Loucy (cell line): ENCODE measurements at regions not wholly inside any gene's neighbourhood (a gene's known extent, or its start where the extent isn't known, plus 50 kb on each side); places are given as distances from the start of the nearest gene placed in this dataset.

Experiments used
- H2AFZ ChIP-seq: fragments of 200-600 bp; sonication (generic); 2 replicates; pipeline ENCODE4 v1.6.0; 2016; ENCODE audit warnings: antibody characterized with exemption, mild to moderate bottlenecking, low read length, moderate library complexity
- H3F3A ChIP-seq: fragments of 200-600 bp; 2 replicates; pipeline ENCODE4 v1.6.0; 2016; ENCODE audit warnings: antibody characterized with exemption, low read depth, mild to moderate bottlenecking
- H3K27me3 ChIP-seq: fragments of 200-600 bp; sonication (generic); 2 replicates; pipeline ENCODE4 v1.6.1; 2014; ENCODE audit warnings: low read length, mild to moderate bottlenecking; ENCODE audit not compliant: insufficient read depth, poor library complexity, severe bottlenecking
- H3K36me3 ChIP-seq: fragments of 200-600 bp; sonication (generic); 2 replicates; pipeline ENCODE4 v1.6.1; 2016; ENCODE audit warnings: low read length; ENCODE audit not compliant: insufficient read depth
- H3K4me1 ChIP-seq: fragments of 200-600 bp; sonication (generic); 2 replicates; pipeline ENCODE4 v1.5.1; 2014; ENCODE audit warnings: low read length, mild to moderate bottlenecking; ENCODE audit not compliant: insufficient read depth, poor library complexity, severe bottlenecking
- H3K4me2 ChIP-seq: fragments of 200-600 bp; sonication (generic); 2 replicates; pipeline ENCODE4 v1.6.0; 2014; ENCODE audit warnings: antibody characterized with exemption, low read length, low read depth, mild to moderate bottlenecking; ENCODE audit not compliant: poor library complexity, severe bottlenecking
- H3K4me3 ChIP-seq: fragments of 200-600 bp; sonication (generic); 2 replicates; pipeline ENCODE4 v1.5.1; 2014; ENCODE audit warnings: low read length, mild to moderate bottlenecking, mixed read lengths; ENCODE audit not compliant: poor library complexity, severe bottlenecking
- H3K79me2 ChIP-seq: fragments of 200-600 bp; sonication (generic); 2 replicates; pipeline ENCODE4 v1.6.1; 2014; ENCODE audit warnings: low read length; ENCODE audit not compliant: insufficient read depth
- H3K9ac ChIP-seq: fragments of 200-600 bp; sonication (generic); 2 replicates; pipeline ENCODE4 v1.6.0; 2014; ENCODE audit warnings: mild to moderate bottlenecking, low read depth, low read length, moderate library complexity; ENCODE audit not compliant: poor library complexity, severe bottlenecking
- H3K9me2 ChIP-seq: fragments of 200-600 bp; sonication (generic); replicated peaks from 2 replicates; pipeline ENCODE4 v1.6.1; 2016; ENCODE audit warnings: low read depth, low read length, mixed read lengths
- H3K9me3 ChIP-seq: fragments of 200-600 bp; sonication (generic); 2 replicates; pipeline ENCODE4 v1.6.1; 2014; ENCODE audit warnings: mild to moderate bottlenecking, antibody characterized with exemption, low read length, low read depth; ENCODE audit not compliant: insufficient read depth
- H4K20me1 ChIP-seq: fragments of 200-600 bp; sonication (generic); 2 replicates; pipeline ENCODE4 v1.6.0; 2014; ENCODE audit warnings: antibody characterized with exemption, low read length, mild to moderate bottlenecking; ENCODE audit not compliant: insufficient read depth, poor library complexity, severe bottlenecking
- CTCF ChIP-seq: fragments of 200-600 bp; sonication (generic); conservative IDR thresholded peaks from 2 replicates; pipeline ENCODE4 v1.5.1; 2014; ENCODE audit warnings: mild to moderate bottlenecking, antibody characterized with exemption, low read length
- EZH2phosphoT487 ChIP-seq: fragments of 200-600 bp; IDR thresholded peaks from 2 replicates; pipeline ENCODE4 v1.6.1; 2018; ENCODE audit warnings: antibody characterized with exemption, mild to moderate bottlenecking, moderate library complexity, borderline replicate concordance

- H2AFZ ChIP-seq = no peak overlapping the region
Measured at GRCh38 chr3:88231207-88231606, 81.4 kb downstream of the C3orf38 start.

DNA sequence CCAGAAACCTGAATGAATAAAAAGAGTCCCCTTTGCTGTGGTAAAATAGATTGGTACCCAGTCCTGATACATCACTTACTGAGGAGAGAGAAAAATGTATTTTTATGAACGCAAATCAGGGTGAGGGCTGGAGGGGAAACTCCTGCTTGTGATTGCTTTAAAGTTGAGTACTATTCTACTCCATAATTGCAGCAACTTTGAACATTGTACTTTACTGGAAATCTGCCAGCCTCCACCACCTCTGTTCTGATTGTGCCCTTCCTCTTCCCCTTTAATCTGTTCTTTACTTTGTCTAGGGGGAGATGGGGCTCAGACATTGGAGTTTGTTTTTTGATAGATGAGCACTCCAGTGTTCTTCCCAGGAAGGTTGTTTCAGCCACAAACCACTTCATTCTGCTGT, 81.9 kb downstream of the C3orf38 start:
- TF ChIP-seq CTCF (no peak), EZH2phosphoT487 (no peak)

More at GRCh38 chr3:88231207-88231606, 81.4 kb downstream of the C3orf38 start:
- Histone ChIP-seq H3K9me2 (no peaks in the 10 kb centered on the region), H3K9ac (no peak overlapping the region), H3K27me3 (no peaks in the 10 kb centered on the region), H3K4me3 (no peak overlapping the region), H3K4me1 (no peaks in the 10 kb centered on the region), H4K20me1 (no peaks in the 10 kb centered on the region), H3K79me2 (no peaks in the 10 kb centered on the region), H3K9me3 (no peaks in the 10 kb centered on the region), H3K36me3 (no peaks in the 10 kb centered on the region), H3K4me2 (no peak overlapping the region), H3F3A (no peaks in the 10 kb centered on the region)
- TF ChIP-seq CTCF (no peak), EZH2phosphoT487 (no peak)

GRCh38 chr3:88235102-88235501, 85.3 kb downstream of the C3orf38 start:
- H3K9me3 ChIP-seq = no peaks in the 10 kb centered on the region
- no peaks in the 10 kb centered on the region for H3K4me1 ChIP-seq
- no peaks in the 10 kb centered on the region for H3K27me3 ChIP-seq
- H3K4me3 ChIP-seq = no peak overlapping the region
- no peak overlapping the region for H3K4me2 ChIP-seq
- no peak for TF ChIP-seq EZH2phosphoT487
- no peak for TF ChIP-seq CTCF
- no peaks in the 10 kb centered on the region for H3K79me2 ChIP-seq
- no peaks in the 10 kb centered on the region for H3F3A ChIP-seq
- no peak overlapping the region for H2AFZ ChIP-seq
- H4K20me1 ChIP-seq = no peaks in the 10 kb centered on the region
- H3K9me2 ChIP-seq = no peaks in the 10 kb centered on the region
- no peak overlapping the region for H3K9ac ChIP-seq
- no peaks in the 10 kb centered on the region for H3K36me3 ChIP-seq

More for the DNA sequence above, 81.9 kb downstream of the C3orf38 start:
- Histone ChIP-seq H4K20me1 (no peaks in the 10 kb centered on the region), H3K4me2 (no peak overlapping the region), H3K36me3 (no peaks in the 10 kb centered on the region), H3K4me3 (no peak overlapping the region), H3K27me3 (no peaks in the 10 kb centered on the region), H3K79me2 (no peaks in the 10 kb centered on the region), H3K9ac (no peak overlapping the region), H3K9me3 (no peaks in the 10 kb centered on the region), H3K4me1 (no peaks in the 10 kb centered on the region), H2AFZ (no peak overlapping the region), H3K9me2 (no peaks in the 10 kb centered on the region), H3F3A (no peaks in the 10 kb centered on the region)
